ENCODE measurements at regions not wholly inside any gene's neighbourhood (a gene's known extent, or its start where the extent isn't known, plus 50 kb on each side); places are given as distances from the start of the nearest gene placed in this dataset.

DNA sequence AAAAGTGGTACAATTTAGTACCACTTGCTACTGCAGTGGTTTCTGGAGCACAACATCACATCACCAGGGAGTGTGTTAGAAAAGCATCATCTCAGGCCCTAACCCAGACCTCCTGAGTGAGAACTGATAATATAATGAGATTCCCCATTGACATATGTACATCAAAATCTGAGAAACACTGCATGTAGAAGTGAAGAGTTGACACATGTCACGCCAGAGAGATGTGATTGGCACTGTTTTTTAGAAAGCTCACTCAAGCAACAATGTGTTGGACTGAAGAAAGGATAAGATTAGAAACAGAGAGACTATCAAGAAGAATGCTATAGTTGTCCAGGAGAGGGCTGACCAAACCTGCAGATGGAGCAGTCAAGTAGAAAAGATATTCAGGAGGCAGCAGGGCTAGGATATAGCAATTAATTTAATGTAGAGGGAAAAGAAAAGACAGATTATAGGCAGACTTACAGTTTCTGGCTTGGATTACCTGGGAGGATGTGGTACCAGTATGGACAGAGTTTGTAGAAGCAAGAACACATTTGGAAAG, 324.4 kb upstream of the ADAMTSL1 start:
- no peak for DNase-seq (ENCODE audit: low read depth)

DNA sequence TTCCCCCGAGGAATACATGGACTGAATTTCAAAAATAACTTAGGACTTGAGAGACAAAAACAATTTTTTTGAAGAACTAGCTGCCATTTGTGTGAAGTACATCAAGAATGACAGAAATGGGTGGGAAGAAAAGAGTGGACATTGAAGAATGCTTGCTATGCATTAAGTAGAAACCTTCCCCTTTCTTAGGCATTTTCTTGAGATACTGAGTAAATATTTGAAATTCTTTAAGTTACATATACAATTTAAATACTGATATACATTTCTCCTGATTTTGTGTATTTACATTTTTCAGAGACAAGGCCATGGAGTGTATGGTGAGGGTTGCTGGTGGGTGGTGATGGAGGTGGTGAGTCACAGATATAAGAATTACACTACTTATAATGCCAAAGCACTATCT, 319.3 kb upstream of the ADAMTSL1 start:
- no peak for DNase-seq (ENCODE audit: low read depth)

DNA sequence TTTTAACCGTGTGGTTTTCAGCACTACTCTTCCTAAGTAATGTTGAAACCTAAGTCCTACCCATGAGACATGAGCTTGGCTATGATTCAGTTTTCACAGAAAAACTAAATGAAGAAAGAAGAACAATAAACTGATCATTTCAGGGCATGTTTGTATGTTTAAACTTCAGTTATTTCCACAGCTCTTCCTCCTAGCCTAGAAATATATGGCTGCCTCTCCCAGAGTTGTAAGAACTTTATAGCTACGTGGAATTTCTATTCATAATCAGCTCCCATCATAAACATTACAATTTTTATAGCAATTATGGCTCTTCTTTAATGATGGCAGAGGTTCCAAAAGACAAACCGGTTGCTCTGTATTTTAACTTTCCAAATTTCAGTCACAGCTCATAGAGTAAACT, 314.7 kb upstream of the ADAMTSL1 start:
- DNase-seq (ENCODE audit: low read depth): no peak

DNA sequence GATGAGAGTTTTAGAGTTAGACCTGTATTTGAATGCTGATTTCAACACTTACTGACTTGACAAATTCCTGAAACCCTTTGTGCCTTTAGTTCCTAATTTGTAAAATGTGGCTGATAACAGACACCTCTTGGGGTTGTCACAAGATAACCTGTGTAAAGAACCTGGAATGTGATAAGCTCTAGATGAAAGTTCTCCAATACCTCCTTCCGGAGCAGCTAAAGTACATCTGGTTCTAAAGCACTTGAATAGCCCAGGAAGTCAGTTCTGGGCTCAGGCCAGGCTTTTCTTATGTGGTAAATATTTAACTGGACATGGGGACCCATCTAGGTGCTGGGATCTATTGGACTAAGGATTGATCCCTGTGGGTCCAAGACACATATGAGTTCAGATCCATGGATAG, 310.8 kb upstream of the ADAMTSL1 start:
- DNase-seq (ENCODE audit: low read depth): no peak

DNA sequence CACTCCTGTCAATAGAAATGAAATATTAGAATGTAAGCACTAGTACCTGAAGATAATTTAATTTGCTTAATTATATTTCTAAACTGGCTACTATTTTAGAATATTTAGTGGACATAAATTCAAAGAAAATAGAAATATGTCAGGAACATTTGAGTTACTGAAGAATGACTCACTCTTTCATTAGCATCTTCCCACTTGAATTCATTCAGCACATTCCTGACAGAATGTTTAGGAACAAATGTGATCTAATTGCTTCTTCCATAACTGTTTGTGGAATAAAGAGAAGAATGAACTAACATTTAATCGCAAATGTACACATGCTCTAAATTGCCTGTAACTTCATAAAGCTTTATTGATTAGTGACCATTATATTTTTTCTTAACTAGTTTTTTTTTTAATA, 306.2 kb upstream of the ADAMTSL1 start:
- DNase-seq (ENCODE audit: low read depth): no peak

DNA sequence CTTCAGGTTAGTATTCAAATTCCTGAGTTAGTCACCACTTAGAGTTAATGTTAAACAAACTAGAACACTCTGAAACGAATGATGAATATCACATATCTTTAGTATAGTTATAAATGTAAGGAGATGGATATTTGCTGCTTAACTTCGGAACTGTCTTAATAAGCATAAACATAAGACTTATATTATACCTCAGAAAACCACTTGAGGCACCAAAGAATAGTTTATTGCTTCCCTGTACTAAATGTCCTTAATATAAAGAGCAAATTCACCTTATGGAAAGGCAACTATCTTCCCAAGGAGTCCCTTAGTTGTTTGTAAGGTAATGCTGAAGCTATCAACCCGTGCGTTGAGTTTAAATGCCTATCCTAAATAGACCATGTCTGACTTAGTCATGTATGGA, 300.0 kb upstream of the ADAMTSL1 start:
- DNase-seq (ENCODE audit: low read depth): no peak

DNA sequence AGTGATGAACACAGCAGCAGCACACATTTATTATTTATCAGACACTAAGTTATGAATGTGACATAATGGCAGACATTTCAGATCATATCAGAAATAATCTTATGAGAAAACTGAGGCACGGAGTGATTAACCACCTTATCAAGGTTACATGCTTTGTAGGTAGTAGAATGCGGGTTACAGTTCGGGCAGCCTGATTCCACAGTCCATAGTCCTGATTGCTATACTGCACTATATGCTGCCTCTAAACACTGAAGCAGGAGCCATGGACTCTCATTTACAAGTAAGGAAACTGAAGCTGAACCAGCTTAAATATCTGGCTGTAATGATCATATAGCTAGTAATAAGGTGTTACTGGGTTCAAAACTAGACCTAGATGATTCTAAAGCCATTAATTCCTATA, 291.3 kb upstream of the ADAMTSL1 start:
- DNase-seq (ENCODE audit: low read depth): no peak

DNA sequence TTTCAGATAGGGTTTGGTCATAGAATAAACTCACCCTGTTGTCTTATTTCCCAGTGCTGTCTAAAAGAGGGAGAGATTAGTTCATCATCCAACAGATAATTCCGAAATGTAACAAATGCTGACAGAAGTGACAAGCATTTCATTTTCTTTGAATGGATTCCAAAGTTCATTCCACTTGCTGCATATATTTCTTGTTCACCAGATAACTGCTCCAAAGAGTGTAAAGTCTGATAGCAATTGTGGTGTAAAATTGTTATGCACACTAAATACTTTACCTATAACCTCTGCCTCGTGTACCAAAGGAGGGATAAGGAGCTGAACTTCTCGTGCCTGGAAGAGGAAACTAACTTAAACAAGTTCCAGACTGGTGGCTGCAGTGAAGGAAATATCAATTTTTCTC, 290.0 kb upstream of the ADAMTSL1 start:
- DNase-seq (ENCODE audit: low read depth): no peak

DNA sequence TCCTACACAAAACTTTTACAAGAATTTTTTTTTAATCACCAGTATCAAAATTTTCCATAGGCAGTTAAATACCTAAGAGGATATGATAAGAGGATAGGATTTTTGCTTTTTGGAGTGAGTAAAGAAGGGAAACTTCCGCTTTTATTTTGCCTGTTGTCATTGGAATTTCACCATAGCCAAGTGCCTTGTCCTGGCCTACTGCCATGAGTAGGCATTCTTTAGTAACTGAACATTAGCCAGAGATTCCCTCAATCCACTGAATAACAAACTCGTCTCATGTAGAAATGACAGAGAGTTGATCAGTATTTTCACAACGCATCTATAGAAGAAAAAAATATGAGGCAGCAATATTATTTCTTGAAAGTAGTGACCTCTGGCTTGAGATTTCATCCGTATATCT, 289.6 kb upstream of the ADAMTSL1 start:
- no peak for DNase-seq (ENCODE audit: low read depth)

DNA sequence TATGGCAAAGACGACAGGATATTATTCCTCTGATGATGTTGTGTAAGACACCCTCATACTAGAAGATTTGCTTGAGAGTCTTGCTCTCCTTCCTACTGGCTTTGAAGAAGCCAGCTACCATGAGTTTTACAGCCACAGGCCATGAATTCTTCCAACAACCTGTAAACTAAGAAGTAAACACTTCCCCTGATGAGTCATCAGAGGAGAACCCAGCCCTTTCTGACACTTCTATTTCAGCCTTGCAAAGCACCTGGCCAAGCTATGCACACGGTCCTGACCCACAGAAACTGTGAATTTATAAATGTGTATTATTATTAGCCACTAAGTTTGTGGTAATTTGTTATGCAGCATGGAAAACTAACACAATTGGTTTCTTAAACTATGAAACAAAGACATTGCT, 288.8 kb upstream of the ADAMTSL1 start:
- no peak for DNase-seq (ENCODE audit: low read depth)

DNA sequence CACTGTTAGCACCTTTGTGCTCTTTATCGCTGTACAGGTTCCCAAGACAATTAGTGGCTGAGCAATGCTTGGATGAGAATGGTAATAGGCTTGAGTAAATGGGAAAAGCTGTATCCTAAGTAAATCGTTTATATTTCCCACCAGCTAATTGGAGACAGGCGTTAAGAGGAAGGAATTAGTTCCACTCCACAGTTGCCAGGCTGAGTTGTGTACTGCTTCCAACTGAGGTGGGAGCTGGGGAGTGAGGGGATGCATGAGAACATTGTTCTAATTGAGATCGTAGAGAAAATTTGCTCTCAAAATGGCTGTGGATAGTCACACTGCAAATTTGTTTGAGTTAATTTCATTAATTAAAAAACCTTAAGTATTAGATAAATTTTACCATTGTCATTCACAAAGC, 285.0 kb upstream of the ADAMTSL1 start:
- no peak for DNase-seq (ENCODE audit: low read depth)

DNA sequence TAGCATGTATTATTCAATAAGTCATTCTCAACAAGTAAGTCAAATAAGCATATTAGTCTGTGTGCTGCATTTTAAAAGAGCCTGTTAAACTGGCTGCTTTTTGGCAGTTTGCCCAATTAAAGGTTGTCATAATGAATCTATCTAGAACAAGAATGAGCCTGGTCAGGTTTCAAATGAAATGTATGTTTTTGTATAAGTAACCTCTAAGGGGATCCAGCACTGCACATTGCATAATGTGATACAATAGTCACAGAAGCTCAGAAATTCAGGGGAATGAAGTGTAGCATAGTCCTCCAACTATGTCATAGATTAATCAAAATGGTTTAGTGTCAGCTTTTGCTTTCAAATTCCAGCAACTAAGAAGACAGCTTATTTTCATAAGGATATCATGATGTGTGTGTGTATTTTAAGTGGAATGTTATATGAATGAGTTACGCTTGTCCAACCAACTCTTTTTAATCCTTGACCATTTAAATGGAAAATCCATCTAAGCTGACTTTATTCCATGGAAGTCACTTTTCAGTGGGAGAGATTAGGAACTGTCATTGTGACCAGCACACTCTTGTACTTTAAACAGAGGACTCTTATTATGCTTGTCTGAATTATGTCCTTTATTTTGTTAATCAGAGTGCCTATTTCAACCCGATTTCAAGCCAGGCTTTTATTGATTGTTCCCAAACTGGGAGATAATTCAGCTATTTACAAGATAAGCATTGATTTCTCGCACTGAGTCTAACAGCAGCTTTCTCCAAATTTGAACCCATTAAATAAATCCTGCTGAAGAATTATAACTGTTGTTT, 283.9 kb upstream of the ADAMTSL1 start:
- no peak for DNase-seq (ENCODE audit: low read depth)

DNA sequence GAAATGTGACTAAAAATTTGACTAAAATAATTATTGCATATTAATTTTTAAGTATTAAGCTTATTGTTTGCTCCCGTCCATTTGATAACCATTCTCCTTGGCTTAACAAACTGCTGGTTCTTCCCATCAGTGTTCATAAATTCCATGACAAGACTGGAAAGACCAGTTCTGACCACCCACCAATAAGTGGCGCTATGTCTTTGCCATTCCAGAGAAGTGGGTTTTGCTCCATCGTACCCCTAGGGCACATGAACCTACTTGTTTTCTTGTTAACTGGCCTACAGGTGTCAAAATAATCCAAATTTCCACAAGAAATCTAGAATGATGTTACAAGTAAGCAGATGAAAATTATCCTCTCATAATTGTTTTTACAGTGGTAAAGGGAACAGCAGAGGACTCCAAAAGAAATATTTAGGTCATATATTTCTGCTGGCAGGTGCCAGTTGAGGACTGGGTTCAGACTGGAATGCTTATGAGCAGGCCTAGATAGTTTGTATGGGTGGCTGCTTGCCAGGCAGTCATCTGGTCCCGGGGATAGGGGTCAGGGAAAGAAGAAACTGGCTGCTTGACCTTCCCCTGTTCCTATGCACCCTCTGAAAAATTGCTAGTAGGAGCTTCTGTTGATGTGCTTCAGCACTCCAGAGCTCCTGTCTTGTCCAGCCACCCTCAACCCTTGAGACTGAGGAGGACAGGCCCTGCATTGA, 283.1 kb upstream of the ADAMTSL1 start:
- no peak for DNase-seq (ENCODE audit: low read depth)

DNA sequence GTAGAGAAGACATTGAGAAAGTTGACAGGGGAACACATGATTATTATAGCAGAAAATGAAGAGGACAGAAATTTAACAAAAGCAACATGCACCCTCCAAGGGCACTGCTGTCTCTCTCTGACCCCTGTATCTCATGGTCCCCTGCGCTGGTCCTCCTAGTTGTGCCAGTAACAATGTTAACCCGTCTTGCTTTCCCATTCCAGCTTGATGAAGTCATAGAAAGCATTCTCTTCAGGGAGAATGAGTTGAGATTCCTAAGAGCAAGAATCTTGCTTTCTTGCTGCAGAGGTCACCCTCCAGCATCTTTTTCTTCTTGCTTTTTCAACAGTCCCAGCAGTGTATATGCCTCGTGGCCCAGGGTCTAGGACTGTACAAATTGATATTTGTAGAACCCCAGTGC, 279.6 kb upstream of the ADAMTSL1 start:
- no peak for DNase-seq (ENCODE audit: low read depth)

DNA sequence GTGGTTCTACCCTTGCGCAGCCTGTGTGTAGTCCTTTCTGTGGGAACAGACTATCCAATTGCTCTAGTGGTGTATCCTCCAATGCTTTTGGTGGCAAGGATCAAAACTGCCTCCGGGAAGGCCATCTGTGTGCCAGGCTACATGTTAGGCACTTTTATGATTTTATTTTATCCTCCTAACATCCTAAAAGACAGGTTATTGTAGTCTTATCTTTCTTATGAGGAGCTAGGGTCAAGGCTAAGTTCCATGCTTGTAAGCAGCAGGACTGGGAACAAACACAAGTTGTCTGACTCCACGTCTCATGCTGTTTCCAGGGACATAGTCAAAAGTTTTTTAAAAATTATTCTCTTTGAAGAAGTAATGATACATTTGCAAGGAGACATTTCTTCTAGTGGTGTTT, 278.7 kb upstream of the ADAMTSL1 start:
- DNase-seq (ENCODE audit: low read depth): no peak

DNA sequence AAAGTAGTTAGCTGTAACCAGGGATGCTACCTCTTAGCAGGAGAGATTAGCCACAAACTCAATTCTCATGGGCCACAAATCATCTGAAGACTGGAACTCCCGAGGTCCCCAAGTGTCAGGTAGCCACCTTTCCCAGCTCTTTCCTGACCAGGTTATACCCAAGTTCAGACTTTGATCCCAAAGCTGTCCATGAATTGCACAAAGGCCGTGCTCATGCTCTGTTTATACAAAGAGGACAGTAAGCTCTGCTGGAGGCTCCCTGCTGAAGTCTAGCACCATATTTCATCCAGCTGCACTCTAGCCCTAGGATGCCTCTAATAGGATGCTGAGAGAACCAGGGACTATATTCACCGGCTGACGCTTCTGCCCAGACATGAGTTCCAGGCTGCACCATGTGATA, 271.0 kb upstream of the ADAMTSL1 start:
- no peak for DNase-seq (ENCODE audit: low read depth)

DNA sequence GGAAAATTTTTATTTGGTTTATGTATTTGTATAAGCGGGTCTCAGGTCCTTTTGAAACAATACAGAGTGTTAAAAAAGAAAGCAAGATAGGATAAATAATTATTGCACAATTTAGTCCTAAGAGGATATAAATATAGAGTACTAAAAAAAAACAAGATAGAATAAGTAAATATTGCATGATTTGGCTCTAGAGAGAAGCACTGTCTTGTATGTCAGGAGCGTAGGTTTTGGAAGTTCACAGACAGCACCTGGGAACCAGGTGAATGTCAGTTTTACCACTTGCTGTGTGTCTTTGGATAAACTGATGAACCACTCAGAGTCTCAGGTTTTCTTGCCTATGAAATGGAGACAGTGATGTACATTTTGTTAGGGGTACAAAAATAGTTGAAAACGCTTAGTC, 266.2 kb upstream of the ADAMTSL1 start:
- DNase-seq (ENCODE audit: low read depth): no peak

DNA sequence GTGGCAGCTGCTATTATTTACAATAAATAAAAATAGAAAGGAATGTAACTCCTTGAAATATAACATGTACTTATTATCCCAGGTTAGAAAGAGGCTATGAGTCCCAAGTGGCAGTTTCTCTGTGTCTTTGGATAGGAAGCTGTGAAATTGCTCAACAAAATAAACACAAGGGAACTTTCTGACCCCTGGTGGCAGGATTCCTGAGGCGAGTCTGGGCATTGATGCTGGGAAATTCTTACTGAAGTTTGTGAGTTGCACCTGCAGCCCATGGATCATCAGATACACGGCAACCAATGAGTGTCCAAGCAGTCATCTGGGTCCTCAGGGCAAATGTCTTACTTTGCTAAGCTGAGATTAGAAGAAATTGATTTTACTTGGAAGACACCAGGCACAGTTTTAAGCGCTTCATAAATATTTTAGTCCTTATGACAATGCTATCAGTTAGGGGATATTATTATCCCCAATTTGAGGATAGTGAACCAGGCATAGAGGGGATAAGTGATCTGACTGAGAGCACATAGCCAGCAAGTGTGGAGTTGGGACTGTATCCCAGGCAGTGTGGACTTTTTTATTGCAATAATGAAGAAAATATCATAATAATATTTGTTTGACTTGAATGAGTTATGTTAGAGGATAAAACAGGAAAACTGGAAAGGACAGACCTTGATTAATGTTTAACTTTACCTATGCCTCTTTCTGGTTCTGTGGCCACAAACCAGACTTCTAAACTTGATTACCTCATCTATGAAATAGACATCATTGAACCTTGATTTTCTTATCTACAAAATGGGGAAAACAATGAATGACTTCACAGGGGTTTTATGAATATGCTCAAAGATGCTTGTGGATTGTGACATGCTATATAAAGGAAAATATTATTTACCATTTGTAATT, 265.5 kb upstream of the ADAMTSL1 start:
- no peak for DNase-seq (ENCODE audit: low read depth)

DNA sequence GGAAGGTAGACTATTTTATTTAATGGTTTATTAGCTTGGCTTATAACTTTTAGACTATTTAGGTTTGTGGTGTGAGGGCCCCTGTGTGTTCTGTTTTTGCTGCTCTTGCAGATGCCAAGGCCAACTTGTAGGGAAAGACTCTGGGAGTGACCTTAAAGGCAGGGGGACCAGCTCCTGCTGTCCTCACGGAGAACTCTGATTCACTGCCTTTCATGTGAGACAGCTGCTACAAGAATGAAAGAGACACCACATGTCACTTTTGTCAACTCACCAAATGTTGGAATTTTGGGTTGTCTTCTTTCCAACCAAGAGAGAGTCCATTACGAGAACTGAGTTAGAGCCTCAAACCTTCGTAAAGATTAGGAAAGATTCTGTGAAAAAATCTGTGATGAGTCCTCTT, 258.3 kb upstream of the ADAMTSL1 start:
- no peak for DNase-seq (ENCODE audit: low read depth)

DNA sequence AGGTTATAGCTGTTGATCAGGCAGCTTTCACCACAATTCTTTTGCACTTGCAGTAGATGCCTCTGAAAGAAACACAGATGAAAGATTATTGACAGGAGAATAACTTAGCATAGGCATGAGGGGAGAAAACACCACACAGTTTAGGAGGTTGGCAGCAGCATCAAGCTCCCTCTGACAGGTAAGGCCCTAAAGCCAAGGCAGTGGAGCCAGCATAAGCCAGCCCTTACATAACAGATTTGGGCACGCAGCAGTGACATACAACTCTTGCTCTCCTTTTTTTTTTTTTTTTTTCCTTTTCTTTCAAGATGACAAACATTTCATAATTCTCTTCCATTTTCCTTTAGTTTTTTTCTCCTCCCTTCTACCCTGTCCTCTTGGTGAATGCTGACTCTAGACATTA, 257.6 kb upstream of the ADAMTSL1 start:
- DNase-seq (ENCODE audit: low read depth): no peak

DNA sequence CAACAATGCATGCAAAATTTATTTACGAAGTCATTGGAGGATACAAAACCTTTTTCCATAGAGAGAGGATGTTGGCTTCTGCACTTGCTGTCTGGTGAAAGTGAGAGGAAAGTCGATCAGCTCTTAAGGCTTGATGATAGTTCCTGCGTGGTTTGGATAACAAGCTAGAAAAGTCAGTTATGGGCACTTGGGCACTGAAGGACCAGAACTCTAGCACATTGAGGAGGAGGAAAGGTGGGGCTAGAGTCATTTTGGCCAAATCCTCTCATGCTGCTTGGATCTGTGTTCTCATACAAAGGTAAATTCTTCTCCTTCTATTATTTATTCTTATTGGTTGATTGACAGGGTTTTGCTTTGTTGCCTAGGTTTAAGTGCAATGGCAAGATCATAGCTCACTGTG, 245.9 kb upstream of the ADAMTSL1 start:
- no peak for DNase-seq (ENCODE audit: low read depth)

DNA sequence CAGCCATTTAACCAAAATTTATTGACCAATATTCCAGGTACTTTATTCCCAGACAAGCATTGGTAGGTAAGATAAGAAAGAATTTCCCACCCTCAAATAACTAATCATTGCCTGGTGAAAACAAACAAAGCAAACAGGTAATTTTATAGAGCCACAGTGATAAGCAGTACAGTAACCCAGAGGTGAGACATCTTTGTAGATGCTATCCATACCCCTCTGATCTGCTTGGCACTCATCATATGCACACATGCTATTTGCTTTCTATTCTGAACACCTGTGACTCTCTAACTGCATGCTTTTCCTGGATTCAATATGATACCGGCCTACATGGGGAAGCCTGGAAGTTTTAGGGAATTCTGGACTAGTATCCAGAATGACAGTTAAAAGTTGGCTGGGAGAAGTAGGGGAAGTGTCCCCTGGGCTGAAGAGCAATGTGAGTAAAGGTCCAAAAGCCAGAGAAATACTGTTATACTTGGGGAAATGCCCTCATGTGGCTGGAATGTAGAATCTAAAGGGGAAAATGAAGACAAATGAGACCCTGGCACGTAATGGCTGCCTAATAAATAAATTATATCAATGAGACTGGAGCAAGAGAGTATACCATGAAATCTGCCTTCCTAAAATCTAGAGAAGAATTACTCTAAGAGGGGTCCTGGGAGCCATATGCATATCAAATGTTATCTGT, 243.8 kb upstream of the ADAMTSL1 start:
- no peak for DNase-seq (ENCODE audit: low read depth)
